ENCODE measurements at regions not wholly inside any gene's neighbourhood (a gene's known extent, or its start where the extent isn't known, plus 50 kb on each side); places are given as distances from the start of the nearest gene placed in this dataset.

GRCh38 chr2:143930891-143931290, 589.0 kb downstream of the ZEB2 start:
- H4K20me1 ChIP-seq (replicated peaks; ENCODE audit: control insufficient read depth, insufficient read depth, low read length) = no peaks in the 10 kb centered on the region
- no peak overlapping the region for H3K4me3 ChIP-seq
- ChIA-PET CTCF (ENCODE audit: low intra/inter-chr PET ratio) (no interaction called here), POLR2A (interaction anchor here (1.2 kb wide), 1 partner anchor 11 kb away, joined by 4 read pairs; no protein-coding TSS in a partner anchor)
- H3K9me1 ChIP-seq (ENCODE audit: control insufficient read depth, insufficient read depth, low read length) = no peaks in the 10 kb centered on the region
- no peak for TF ChIP-seq ZSCAN32 (CRISPR knock-in tag; IDR thresholded peaks at IDR 0.05)
- TF ChIP-seq PTBP1 (IDR thresholded peaks at IDR 0.05; ENCODE audit: low read depth, low read length) = no peak
- TF ChIP-seq IRF2 (CRISPR knock-in tag; IDR thresholded peaks at IDR 0.05) = no peak
- no peak for TF ChIP-seq MYNN (IDR thresholded peaks at IDR 0.05)
- TF ChIP-seq MYNN (CRISPR knock-in tag; IDR thresholded peaks at IDR 0.05) = no peak
- no peak for TF ChIP-seq ZNF175 (CRISPR knock-in tag; IDR thresholded peaks at IDR 0.05; ENCODE audit: low read depth)
- TF ChIP-seq HDAC2 (IDR thresholded peaks at IDR 0.05) = no peak
- TF ChIP-seq NFXL1 (CRISPR knock-in tag; IDR thresholded peaks at IDR 0.05) = no peak
- TF ChIP-seq ZNF707 (CRISPR knock-in tag; conservative IDR thresholded peaks at IDR 0.05) = no peak
- TF ChIP-seq ZNF253 (CRISPR knock-in tag; conservative IDR thresholded peaks at IDR 0.05) = no peak
- TF ChIP-seq COPS2 (conservative IDR thresholded peaks at IDR 0.05) = no peak
- no peak for TF ChIP-seq ZFPM2 (CRISPR knock-in tag; IDR thresholded peaks at IDR 0.05)
- no peak for TF ChIP-seq STAT6 (CRISPR knock-in tag; IDR thresholded peaks at IDR 0.05)
- no peak for TF ChIP-seq ZNF280A (IDR thresholded peaks at IDR 0.05; ENCODE audit: low read depth, partially characterized antibody)
- no peak for TF ChIP-seq ARHGAP35 (IDR thresholded peaks at IDR 0.05; ENCODE audit: partially characterized antibody)
- no peak for TF ChIP-seq GABPB2 (CRISPR knock-in tag; conservative IDR thresholded peaks at IDR 0.05)
- TF ChIP-seq POLR2G (IDR thresholded peaks at IDR 0.05; ENCODE audit: low read depth, low read length) = no peak
- TF ChIP-seq CBX2 (IDR thresholded peaks at IDR 0.05; ENCODE audit: insufficient read depth, low read length, poor library complexity, severe bottlenecking) = no peak
- TF ChIP-seq SPI1 (IDR thresholded peaks at IDR 0.05; ENCODE audit: borderline replicate concordance, low read depth, low read length) = no peak
- BruUV-seq (replicated peaks) = no TSS peak
- H3K9me3 ChIP-seq (replicated peaks; ENCODE audit: control insufficient read depth, insufficient read depth, low read depth, low read length) = no peaks in the 10 kb centered on the region; the same call in 1 of the 2 replicates
- intact Hi-C loops (cut with micrococcal nuclease) = no loop called here
- H3K4me1 ChIP-seq (replicated peaks in 1 of 2; ENCODE audit: control insufficient read depth in 2 of 2, insufficient read depth in 2 of 2, low read length in 2 of 2) = peaks cover 0 to 4% of the 10 kb centered on the region in 2 experiments; a peak in 2 of 5 replicates
- no peaks in the 10 kb centered on the region for H3K36me3 ChIP-seq (ENCODE audit: control insufficient read depth, insufficient read depth, low read length)
- no peak overlapping the region for H3K4me2 ChIP-seq (ENCODE audit: insufficient read depth, low read length)
- DNase-seq (ENCODE audit: extremely low read depth in 1 of 4, low spot score in 3 of 4) (no peak), FAIRE-seq (no peak), ATAC-seq (no peak)
- H2AFZ ChIP-seq (ENCODE audit: low read depth, low read length) = no peak overlapping the region
- in situ Hi-C loops (cut with MboI) = no loop called here
- no peak overlapping the region for H3K27ac ChIP-seq (ENCODE audit: extremely low read depth, low read depth, low read length)
- H3K9ac ChIP-seq (ENCODE audit: insufficient read depth in 1 of 2, low read depth in 2 of 2, low read length in 2 of 2) = no peak overlapping the region
- 17% methylated on average over 2 of the region's 2 CpGs for WGBS (ENCODE audit: insufficient coverage, low coverage, missing lambda C conversion rate)
- H3K79me2 ChIP-seq (ENCODE audit: control insufficient read depth, insufficient read depth, low read length) = no peaks in the 10 kb centered on the region
- no peaks in the 10 kb centered on the region for H3K27me3 ChIP-seq (ENCODE audit: control insufficient read depth in 2 of 2, insufficient read depth in 2 of 2, low read length in 2 of 2)
